GM19025 (cell line): ENCODE measurements at regions not wholly inside any gene's neighbourhood (a gene's known extent, or its start where the extent isn't known, plus 50 kb on each side); places are given as distances from the start of the nearest gene placed in this dataset.

ENCODE experiments used
- ATAC-seq: cut with Tn5 transposase; IDR thresholded peaks from one replicate; pipeline ENCODE4 v1.9.1; 2021; ENCODE audit warnings: mild to moderate bottlenecking, low read depth, moderate library complexity; ENCODE audit not compliant: unreplicated experiment

GRCh38 chr10:128854204-128854603 lies 612.8 kb upstream of the MGMT start:
- ATAC-seq: no peak

GRCh38 chr10:128854963-128855362 lies 612.1 kb upstream of the MGMT start:
- no peak for ATAC-seq

GRCh38 chr10:128855618-128856428 lies 611.2 kb upstream of the MGMT start:
- ATAC-seq: no peak

GRCh38 chr10:128859738-128860386 lies 607.2 kb upstream of the MGMT start:
- ATAC-seq: no peak

- ATAC-seq: no peak
Measured at GRCh38 chr10:128860574-128860973, 606.5 kb upstream of the MGMT start.

GRCh38 chr10:128861018-128861901 lies 605.8 kb upstream of the MGMT start:
- no peak for ATAC-seq

GRCh38 chr10:128863411-128863810 lies 603.6 kb upstream of the MGMT start:
- no peak for ATAC-seq

GRCh38 chr10:128863823-128864405 lies 603.1 kb upstream of the MGMT start:
- no peak for ATAC-seq

- no peak for ATAC-seq
Measured at GRCh38 chr10:128864554-128865295, 602.3 kb upstream of the MGMT start.

- no peak for ATAC-seq
Measured at GRCh38 chr10:128865436-128866195, 601.4 kb upstream of the MGMT start.

GRCh38 chr10:128866551-128866950 lies 600.5 kb upstream of the MGMT start:
- no peak for ATAC-seq

- ATAC-seq: no peak
Measured at GRCh38 chr10:128867210-128867609, 599.8 kb upstream of the MGMT start.

GRCh38 chr10:128867819-128868218 lies 599.2 kb upstream of the MGMT start:
- ATAC-seq: no peak

- ATAC-seq: no peak
Measured at GRCh38 chr10:128868481-128868880, 598.6 kb upstream of the MGMT start.

GRCh38 chr10:128869101-128869749 lies 597.8 kb upstream of the MGMT start:
- no peak for ATAC-seq

GRCh38 chr10:128870830-128871597 lies 596.0 kb upstream of the MGMT start:
- no peak for ATAC-seq

- no peak for ATAC-seq
Measured at GRCh38 chr10:128871671-128872231, 595.3 kb upstream of the MGMT start.
